ENCODE measurements at regions not wholly inside any gene's neighbourhood (a gene's known extent, or its start where the extent isn't known, plus 50 kb on each side); places are given as distances from the start of the nearest gene placed in this dataset.

- no peak overlapping the region for H3K27ac ChIP-seq
- no peak for TF ChIP-seq ZFX (IDR thresholded peaks at IDR 0.05; ENCODE audit: borderline replicate concordance)
- no peak for TF ChIP-seq CTCF (IDR thresholded peaks at IDR 0.05)
Observed at GRCh38 chr4:95979961-95980876, 140.3 kb downstream of the PDHA2 start.

- TF ChIP-seq CTCF (IDR thresholded peaks at IDR 0.05) (no peak), ZFX (IDR thresholded peaks at IDR 0.05; ENCODE audit: borderline replicate concordance) (no peak)
- H3K27ac ChIP-seq, result no peak overlapping the region
Observed at GRCh38 chr4:95980877-95981360, 141.0 kb downstream of the PDHA2 start.

- TF ChIP-seq ZFX (IDR thresholded peaks at IDR 0.05; ENCODE audit: borderline replicate concordance) (no peak), CTCF (IDR thresholded peaks at IDR 0.05) (no peak)
- no peak overlapping the region for H3K27ac ChIP-seq
Observed at GRCh38 chr4:95981591-95981990, 141.7 kb downstream of the PDHA2 start.

- no peak overlapping the region for H3K27ac ChIP-seq
- TF ChIP-seq ZFX (IDR thresholded peaks at IDR 0.05; ENCODE audit: borderline replicate concordance) (no peak), CTCF (IDR thresholded peaks at IDR 0.05) (no peak)
Observed at GRCh38 chr4:95982516-95982915, 142.6 kb downstream of the PDHA2 start.

- no peak for TF ChIP-seq CTCF (IDR thresholded peaks at IDR 0.05)
- H3K27ac ChIP-seq, result no peak overlapping the region
Observed at GRCh38 chr4:95984081-95984480, 144.2 kb downstream of the PDHA2 start.

- TF ChIP-seq ZFX (IDR thresholded peaks at IDR 0.05; ENCODE audit: borderline replicate concordance), result no peak
- TF ChIP-seq CTCF (IDR thresholded peaks at IDR 0.05), result no peak
- H3K27ac ChIP-seq, result no peak overlapping the region
Observed at GRCh38 chr4:95985051-95985450, 145.2 kb downstream of the PDHA2 start.

- no peak overlapping the region for H3K27ac ChIP-seq
- TF ChIP-seq CTCF (IDR thresholded peaks at IDR 0.05) (no peak), ZFX (IDR thresholded peaks at IDR 0.05; ENCODE audit: borderline replicate concordance) (no peak)
Observed at GRCh38 chr4:95985791-95986550, 146.1 kb downstream of the PDHA2 start.

Data from 22Rv1 (cell line).